Keratinocyte (primary cell): ENCODE measurements at regions not wholly inside any gene's neighbourhood (a gene's known extent, or its start where the extent isn't known, plus 50 kb on each side); places are given as distances from the start of the nearest gene placed in this dataset.

Source experiments
- DNase-seq: peaks from one replicate; pipeline ENCODE4 v3.0.0-alpha.2; 2011; ENCODE audit warnings: low read depth, missing footprints, low spot score
- FAIRE-seq: peaks from 2 replicates; lab custom pipeline; 2011; peaks lifted over from hg19 to GRCh38; lab: Jason Lieb, UNC
- H2AFZ ChIP-seq: 2 replicates; pipeline ENCODE4 v1.6.0; 2012; ENCODE audit warnings: low read length, control low read depth, inconsistent platforms; ENCODE audit not compliant: control insufficient read depth
- H3K27ac ChIP-seq: 2 replicates; pipeline ENCODE4 v1.5.1; 2011; ENCODE audit warnings: low read length; ENCODE audit not compliant: control insufficient read depth, insufficient read depth
- H3K27me3 ChIP-seq: 3 replicates; pipeline ENCODE4 v1.6.0; 2011; ENCODE audit warnings: low read length; ENCODE audit not compliant: control insufficient read depth, insufficient read depth; ENCODE audit errors: extremely low read depth
- H3K36me3 ChIP-seq, 2 experiments: 2 replicates in 1 of 2; 3 replicates in 1 of 2; pipeline ENCODE4 v1.5.1; 2011; ENCODE audit warnings: low read length in 2 of 2, mild to moderate bottlenecking in 1 of 2; ENCODE audit not compliant: control insufficient read depth in 2 of 2, insufficient read depth in 2 of 2; ENCODE audit errors: extremely low read depth in 1 of 2
- H3K4me1 ChIP-seq: 3 replicates; pipeline ENCODE4 v1.5.1; 2011; ENCODE audit warnings: low read length; ENCODE audit not compliant: control insufficient read depth, insufficient read depth; ENCODE audit errors: extremely low read depth
- H3K4me2 ChIP-seq: 3 replicates; pipeline ENCODE4 v1.6.0; 2011; ENCODE audit warnings: low read depth, low read length; ENCODE audit not compliant: control insufficient read depth, insufficient read depth; ENCODE audit errors: extremely low read depth
- H3K4me3 ChIP-seq, 3 experiments: fragments of 200-600 bp in 1 of 3; sonication (generic) in 1 of 3; 2 replicates in 2 of 3; 3 replicates in 1 of 3; pipeline ENCODE4 v1.5.1; 2011 to 2016; ENCODE audit warnings: low read length in 3 of 3, mild to moderate bottlenecking in 3 of 3, control low read depth in 2 of 3, inconsistent platforms in 1 of 3, low read depth in 1 of 3, mixed read lengths in 1 of 3, mixed run types in 1 of 3, moderate library complexity in 1 of 3; ENCODE audit not compliant: control insufficient read depth in 2 of 3, insufficient read depth in 2 of 3; ENCODE audit errors: extremely low read depth in 1 of 3
- H3K79me2 ChIP-seq: 2 replicates; pipeline ENCODE4 v1.6.0; 2012; ENCODE audit warnings: low read length; ENCODE audit not compliant: control insufficient read depth, insufficient read depth
- H3K9ac ChIP-seq: 3 replicates; pipeline ENCODE4 v1.6.0; 2011; ENCODE audit warnings: low read length; ENCODE audit not compliant: control insufficient read depth, insufficient read depth; ENCODE audit errors: extremely low read depth
- H3K9me1 ChIP-seq: 3 replicates; pipeline ENCODE4 v1.6.0; 2011; ENCODE audit warnings: low read length; ENCODE audit not compliant: control insufficient read depth, insufficient read depth; ENCODE audit errors: extremely low read depth
- H3K9me3 ChIP-seq: 2 replicates; pipeline ENCODE4 v1.5.1; 2012; ENCODE audit warnings: low read depth, low read length; ENCODE audit not compliant: control insufficient read depth
- H4K20me1 ChIP-seq: 3 replicates; pipeline ENCODE4 v1.6.0; 2011; ENCODE audit warnings: low read length; ENCODE audit not compliant: control insufficient read depth, insufficient read depth; ENCODE audit errors: extremely low read depth
- CTCF ChIP-seq, 3 experiments: IDR thresholded peaks in 1 of 3; conservative IDR thresholded peaks in 1 of 3; optimal IDR thresholded peaks in 1 of 3; 2 replicates in 2 of 3; 3 replicates in 1 of 3; pipeline versions ENCODE3 to v1.5.1; 2011; ENCODE audit warnings: low read length in 3 of 3, mild to moderate bottlenecking in 3 of 3, moderate library complexity in 2 of 3, control low read depth in 1 of 3, inconsistent platforms in 1 of 3; ENCODE audit not compliant: insufficient read depth in 2 of 3; ENCODE audit errors: extremely low read depth in 1 of 3
- EZH2 ChIP-seq: IDR thresholded peaks from one replicate; pipeline ENCODE4 v1.6.1; 2012; ENCODE audit warnings: inconsistent platforms, mild to moderate bottlenecking, low read length, moderate library complexity
- dilution Hi-C: fragments of 300-500 bp; cut with MboI; formaldehyde crosslinking; loops from one replicate; pipeline ENCODE4 v1.7.0; 2020; ENCODE audit warnings: low sequenced_read_pairs; ENCODE audit not compliant: extremely low pct_ligation_motif_present

- TF ChIP-seq CTCF (optimal IDR thresholded peaks at IDR 0.05 in 1 of 3, IDR thresholded peaks at IDR 0.05 in 1 of 3, conservative IDR thresholded peaks at IDR 0.05 in 1 of 3; ENCODE audit: extremely low read depth in 1 of 3, insufficient read depth in 2 of 3, low read length in 3 of 3) (no peak), EZH2 (no peak)
- no peaks in the 10 kb centered on the region for H3K27me3 ChIP-seq
- peaks cover under 1% of the 10 kb centered on the region for H3K9me3 ChIP-seq
- no peak overlapping the region for H3K4me3 ChIP-seq
- dilution Hi-C loops, result no loop called here
- no peaks in the 10 kb centered on the region for H4K20me1 ChIP-seq
- H3K79me2 ChIP-seq, result no peaks in the 10 kb centered on the region
- H3K9ac ChIP-seq, result no peak overlapping the region
- DNase-seq (no peak), FAIRE-seq (no peak)
- no peak overlapping the region for H2AFZ ChIP-seq
- H3K36me3 ChIP-seq, result no peaks in the 10 kb centered on the region
- no peaks in the 10 kb centered on the region for H3K4me1 ChIP-seq
- no peaks in the 10 kb centered on the region for H3K9me1 ChIP-seq
- H3K27ac ChIP-seq, result no peak overlapping the region
- H3K4me2 ChIP-seq, result no peak overlapping the region
These were observed 223.8 kb downstream of the CTTN start for GRCh38 chr11:70622091-70622490.

- Histone ChIP-seq H3K79me2 (no peaks in the 10 kb centered on the region), H3K9me3 (no peaks in the 10 kb centered on the region), H4K20me1 (no peaks in the 10 kb centered on the region), H2AFZ (no peak overlapping the region), H3K36me3 (no peaks in the 10 kb centered on the region), H3K9me1 (no peaks in the 10 kb centered on the region), H3K4me1 (no peaks in the 10 kb centered on the region), H3K4me2 (no peak overlapping the region), H3K4me3 (no peak overlapping the region), H3K27ac (no peak overlapping the region), H3K27me3 (no peaks in the 10 kb centered on the region), H3K9ac (no peak overlapping the region)
- no peak for DNase-seq
- FAIRE-seq, result no peak
- dilution Hi-C loops, result no loop called here
- no peak for TF ChIP-seq CTCF (optimal IDR thresholded peaks at IDR 0.05 in 1 of 3, IDR thresholded peaks at IDR 0.05 in 1 of 3, conservative IDR thresholded peaks at IDR 0.05 in 1 of 3; ENCODE audit: extremely low read depth in 1 of 3, insufficient read depth in 2 of 3, low read length in 3 of 3)
- TF ChIP-seq EZH2, result no peak
These were observed 225.7 kb downstream of the CTTN start for GRCh38 chr11:70623906-70624597.
